HepG2 (cell line): ENCODE measurements at regions not wholly inside any gene's neighbourhood (a gene's known extent, or its start where the extent isn't known, plus 50 kb on each side); places are given as distances from the start of the nearest gene placed in this dataset.

ENCODE experiments used
- ATAC-seq: fragments of 200-7000 bp; cut with Tn5 transposase; 3 replicates; pipeline ENCODE4 v1.9.1; 2020; ENCODE audit warnings: mild to moderate bottlenecking, moderate library complexity
- BruUV-seq: library from RNA; stranded (reverse); fragments of 400-500 nt; replicated peaks from 2 replicates; lab custom pipeline; 2021; lab: Mats Ljungman, UMichigan
- CTCF ChIA-PET: fragments of 300-600 bp; formaldehyde crosslinking; extraction: SDS; loops from one replicate; lab custom pipeline; 2021; ENCODE audit warnings: low total read pairs, inconsistent platforms, low intra/inter-chr PET ratio; lab: Yijun Ruan, JAX
- POLR2A ChIA-PET: fragments of 350-600 bp; sonication (Branson Sonifier 250); formaldehyde crosslinking; loops from one replicate; lab custom pipeline; 2020; ENCODE audit warnings: antibody characterized with exemption, inconsistent platforms; lab: Yijun Ruan, JAX
- DNase-seq: peaks from one replicate; pipeline ENCODE4 v3.0.0-alpha.2; 2015; ENCODE audit warnings: low spot score
- FAIRE-seq: peaks from 3 replicates; lab custom pipeline; 2011; peaks lifted over from hg19 to GRCh38; lab: Jason Lieb, UNC
- H2AFZ ChIP-seq: one replicate; pipeline ENCODE4 v1.6.1; 2011; ENCODE audit warnings: low read length, inconsistent platforms
- H3K27ac ChIP-seq: fragments of 300-600 bp; 3 replicates; pipeline ENCODE4 v1.8.0; 2011; ENCODE audit warnings: mixed run types, mild to moderate bottlenecking, mixed read lengths, low read length, inconsistent platforms; ENCODE audit not compliant: insufficient read depth; ENCODE audit errors: extremely low read length
- H3K27me3 ChIP-seq, 2 experiments: fragments of 200-600 bp in 1 of 2; 2 replicates in 1 of 2; 3 replicates in 1 of 2; pipeline versions ENCODE4 v1.6.0 to v1.8.0; 2011; ENCODE audit warnings: low read length in 2 of 2, mild to moderate bottlenecking in 2 of 2, moderate library complexity in 2 of 2, inconsistent platforms in 1 of 2; ENCODE audit not compliant: insufficient read depth in 2 of 2, control insufficient read depth in 1 of 2
- H3K36me3 ChIP-seq, 2 experiments: fragments of 200-600 bp in 1 of 2; replicated peaks in 1 of 2; 2 replicates in 1 of 2; 3 replicates in 1 of 2; pipeline versions ENCODE4 v1.5.1 to v1.8.0; 2011; ENCODE audit warnings: low read length in 2 of 2, inconsistent platforms in 1 of 2; ENCODE audit not compliant: insufficient read depth in 2 of 2, control insufficient read depth in 1 of 2
- H3K4me1 ChIP-seq: 2 replicates; pipeline ENCODE4 v1.5.1; 2012; ENCODE audit warnings: low read length, inconsistent platforms; ENCODE audit not compliant: insufficient read depth
- H3K4me2 ChIP-seq: 2 replicates; pipeline ENCODE4 v1.6.0; 2011; ENCODE audit warnings: low read depth, low read length, inconsistent platforms
- H3K4me3 ChIP-seq, 3 experiments: fragments of 200-600 bp in 1 of 3; sonication (generic), shearing (Covaris generic) in 1 of 3; replicated peaks in 1 of 3; 2 replicates each; pipeline ENCODE4 v1.5.1; 2011 to 2016; ENCODE audit warnings: low read length in 3 of 3, inconsistent platforms in 2 of 3, low read depth in 2 of 3, mild to moderate bottlenecking in 2 of 3, control low read depth in 1 of 3, mixed read lengths in 1 of 3; ENCODE audit not compliant: insufficient read depth in 1 of 3
- H3K79me2 ChIP-seq: one replicate; pipeline ENCODE4 v1.6.1; 2011; ENCODE audit warnings: low read length, inconsistent platforms; ENCODE audit not compliant: insufficient read depth
- H3K9ac ChIP-seq: 2 replicates; pipeline ENCODE4 v1.6.0; 2011; ENCODE audit warnings: mild to moderate bottlenecking, low read depth, low read length, inconsistent platforms; ENCODE audit not compliant: insufficient read depth
- H3K9me3 ChIP-seq: 2 replicates; pipeline ENCODE4 v1.5.1; 2012; ENCODE audit warnings: mild to moderate bottlenecking, low read length
- H4K20me1 ChIP-seq: 2 replicates; pipeline ENCODE4 v1.6.0; 2011; ENCODE audit warnings: inconsistent platforms, mild to moderate bottlenecking, low read length, moderate library complexity; ENCODE audit not compliant: insufficient read depth
- BRF2 ChIP-seq: sonication (generic); formaldehyde crosslinking; IDR thresholded peaks from 2 replicates; pipeline ENCODE4 v1.8.1; 2022; ENCODE audit warnings: mild to moderate bottlenecking, missing genetic modification reagents
- CHCHD3 ChIP-seq: sonication (generic); formaldehyde crosslinking; IDR thresholded peaks from 2 replicates; pipeline ENCODE4 v1.8.0; 2022; ENCODE audit warnings: mild to moderate bottlenecking, missing genetic modification reagents, moderate library complexity
- KLF13 ChIP-seq: sonication (generic); formaldehyde crosslinking; IDR thresholded peaks from 2 replicates; pipeline ENCODE4 v1.4.0; 2020; ENCODE audit warnings: mild to moderate bottlenecking, missing genetic modification reagents
- ZNF670 ChIP-seq: sonication (generic); formaldehyde crosslinking; IDR thresholded peaks from 2 replicates; pipeline ENCODE4 v1.8.0; 2022; ENCODE audit warnings: mild to moderate bottlenecking, missing genetic modification reagents, borderline replicate concordance
- WGBS: methylation state at CpG from one replicate; pipeline ENCODE4 v1.1.6; 2017; ENCODE audit warnings: low lambda C conversion rate; 5-methylcytosine and 5-hydroxymethylcytosine counted together
- in situ Hi-C: cut with HindIII; loops from 2 replicates; pipeline ENCODE4 v1.10.0; 2017; ENCODE audit warnings: low pct_unique_long_range_greater_than_20kb; ENCODE audit not compliant: extremely low pct_ligation_motif_present
- intact Hi-C: fragments of 100-400 bp; cut with micrococcal nuclease; formaldehyde crosslinking; loops from one replicate; pipeline ENCODE4 v1.10.0; 2022; ENCODE audit not compliant: unreplicated experiment
- TF ChIP-seq, protein P1 (sequence below): sonication (generic); formaldehyde crosslinking; IDR thresholded peaks from 2 replicates; pipeline ENCODE4 v1.9.0; 2021; ENCODE audit warnings: missing genetic modification reagents, borderline replicate concordance
- TF ChIP-seq, protein P2 (sequence below): sonication (generic); formaldehyde crosslinking; IDR thresholded peaks from 2 replicates; pipeline ENCODE4 v1.4.0; 2020; ENCODE audit warnings: mild to moderate bottlenecking, missing genetic modification reagents, borderline replicate concordance
- TF ChIP-seq, protein P3 (sequence below): sonication (generic); formaldehyde crosslinking; IDR thresholded peaks from 2 replicates; pipeline ENCODE4 v1.5.0; 2020; ENCODE audit warnings: mild to moderate bottlenecking, missing genetic modification reagents, borderline replicate concordance

DNA sequence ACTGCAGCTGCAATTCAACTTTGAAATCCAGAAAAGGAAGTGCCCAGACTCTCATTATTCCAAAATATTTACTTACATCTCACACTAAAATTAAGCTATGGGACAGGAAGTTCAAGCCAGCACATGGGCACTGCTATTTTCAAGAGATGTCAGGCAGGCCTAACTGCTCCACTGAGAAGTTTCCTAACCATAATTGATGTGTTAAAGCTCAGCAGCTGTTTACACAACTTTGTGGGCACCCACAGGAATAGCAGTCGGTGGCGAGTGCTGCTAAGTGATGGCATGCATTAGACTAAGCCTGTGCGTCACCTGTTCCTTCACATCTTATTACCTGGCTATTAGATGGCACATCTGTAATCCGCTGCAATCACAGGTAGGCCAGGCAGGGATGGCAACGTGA, 303.3 kb upstream of the DAB1 start:
- CTCF ChIA-PET, result no interaction called here
- Histone ChIP-seq H3K27ac (no peak overlapping the region), H3K27me3 (0 out of 5 replicates have a peak, but pooled peaks cover 0 to under 1% of the 10 kb centered on the region in 2 experiments), H3K36me3 (no peaks in the 10 kb centered on the region), H3K4me1 (no peaks in the 10 kb centered on the region), H3K4me2 (no peak overlapping the region), H2AFZ (no peak overlapping the region), H4K20me1 (no peaks in the 10 kb centered on the region), H3K4me3 (no peak overlapping the region), H3K9ac (no peak overlapping the region), H3K9me3 (no peaks in the 10 kb centered on the region), H3K79me2 (no peaks in the 10 kb centered on the region)
- ATAC-seq (no peak), DNase-seq (no peak), FAIRE-seq (no peak)
- WGBS, result 29% methylated on average over 3 of the region's 5 CpGs
- intact Hi-C loops (no loop called here), in situ Hi-C loops (no loop called here)
- POLR2A ChIA-PET, result no interaction called here
- no peak for TF ChIP-seq ZNF670 (CRISPR knock-in tag)
- TF ChIP-seq, protein P1, sequence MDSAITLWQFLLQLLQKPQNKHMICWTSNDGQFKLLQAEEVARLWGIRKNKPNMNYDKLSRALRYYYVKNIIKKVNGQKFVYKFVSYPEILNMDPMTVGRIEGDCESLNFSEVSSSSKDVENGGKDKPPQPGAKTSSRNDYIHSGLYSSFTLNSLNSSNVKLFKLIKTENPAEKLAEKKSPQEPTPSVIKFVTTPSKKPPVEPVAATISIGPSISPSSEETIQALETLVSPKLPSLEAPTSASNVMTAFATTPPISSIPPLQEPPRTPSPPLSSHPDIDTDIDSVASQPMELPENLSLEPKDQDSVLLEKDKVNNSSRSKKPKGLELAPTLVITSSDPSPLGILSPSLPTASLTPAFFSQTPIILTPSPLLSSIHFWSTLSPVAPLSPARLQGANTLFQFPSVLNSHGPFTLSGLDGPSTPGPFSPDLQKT (CRISPR knock-in tag), result no peak
- no peak for TF ChIP-seq KLF13 (CRISPR knock-in tag)
- TF ChIP-seq, protein P2, sequence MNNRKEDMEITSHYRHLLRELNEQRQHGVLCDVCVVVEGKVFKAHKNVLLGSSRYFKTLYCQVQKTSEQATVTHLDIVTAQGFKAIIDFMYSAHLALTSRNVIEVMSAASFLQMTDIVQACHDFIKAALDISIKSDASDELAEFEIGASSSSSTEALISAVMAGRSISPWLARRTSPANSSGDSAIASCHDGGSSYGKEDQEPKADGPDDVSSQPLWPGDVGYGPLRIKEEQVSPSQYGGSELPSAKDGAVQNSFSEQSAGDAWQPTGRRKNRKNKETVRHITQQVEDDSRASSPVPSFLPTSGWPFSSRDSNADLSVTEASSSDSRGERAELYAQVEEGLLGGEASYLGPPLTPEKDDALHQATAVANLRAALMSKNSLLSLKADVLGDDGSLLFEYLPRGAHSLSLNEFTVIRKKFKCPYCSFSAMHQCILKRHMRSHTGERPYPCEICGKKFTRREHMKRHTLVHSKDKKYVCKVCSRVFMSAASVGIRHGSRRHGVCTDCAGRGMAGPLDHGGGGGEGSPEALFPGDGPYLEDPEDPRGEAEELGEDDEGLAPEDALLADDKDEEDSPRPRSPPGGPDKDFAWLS (CRISPR knock-in tag), result no peak
- BruUV-seq, result no TSS peak

- no peak overlapping the region for H3K27ac ChIP-seq
- no peak overlapping the region for H3K4me2 ChIP-seq
- no peaks in the 10 kb centered on the region for H3K79me2 ChIP-seq
- no peak for FAIRE-seq
- no peak for DNase-seq
- CTCF ChIA-PET, result no interaction called here
- POLR2A ChIA-PET, result no interaction called here
- H3K4me3 ChIP-seq, result no peak overlapping the region
- H4K20me1 ChIP-seq, result no peaks in the 10 kb centered on the region
- no TSS peak for BruUV-seq
- ATAC-seq, result no peak
- no peak overlapping the region for H2AFZ ChIP-seq
- H3K9me3 ChIP-seq, result no peaks in the 10 kb centered on the region
- no peaks in the 10 kb centered on the region for H3K4me1 ChIP-seq
- TF ChIP-seq, protein P3, sequence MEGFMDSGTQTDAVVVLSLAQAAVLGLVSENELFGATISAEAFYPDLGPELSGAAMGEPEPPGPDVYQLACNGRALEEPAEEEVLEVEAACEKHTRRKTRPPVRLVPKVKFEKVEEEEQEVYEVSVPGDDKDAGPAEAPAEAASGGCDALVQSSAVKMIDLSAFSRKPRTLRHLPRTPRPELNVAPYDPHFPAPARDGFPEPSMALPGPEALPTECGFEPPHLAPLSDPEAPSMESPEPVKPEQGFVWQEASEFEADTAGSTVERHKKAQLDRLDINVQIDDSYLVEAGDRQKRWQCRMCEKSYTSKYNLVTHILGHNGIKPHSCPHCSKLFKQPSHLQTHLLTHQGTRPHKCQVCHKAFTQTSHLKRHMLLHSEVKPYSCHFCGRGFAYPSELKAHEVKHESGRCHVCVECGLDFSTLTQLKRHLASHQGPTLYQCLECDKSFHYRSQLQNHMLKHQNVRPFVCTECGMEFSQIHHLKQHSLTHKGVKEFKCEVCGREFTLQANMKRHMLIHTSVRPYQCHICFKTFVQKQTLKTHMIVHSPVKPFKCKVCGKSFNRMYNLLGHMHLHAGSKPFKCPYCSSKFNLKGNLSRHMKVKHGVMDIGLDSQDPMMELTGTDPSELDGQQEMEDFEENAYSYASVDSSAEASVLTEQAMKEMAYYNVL (CRISPR knock-in tag), result no peak
- no peak for TF ChIP-seq BRF2
- TF ChIP-seq CHCHD3 (CRISPR knock-in tag), result no peak
- H3K9ac ChIP-seq, result no peak overlapping the region
- 9% methylated on average over 4 of the region's 4 CpGs for WGBS
- H3K36me3 ChIP-seq, result no peaks in the 10 kb centered on the region
- no peaks in the 10 kb centered on the region for H3K27me3 ChIP-seq
- in situ Hi-C loops, result no loop called here
- intact Hi-C loops, result no loop called here
These were observed 301.5 kb upstream of the DAB1 start for GRCh38 chr1:57725318-57725717.
